Epithelial cell of proximal tubule (primary cell): ENCODE measurements at regions not wholly inside any gene's neighbourhood (a gene's known extent, or its start where the extent isn't known, plus 50 kb on each side); places are given as distances from the start of the nearest gene placed in this dataset.

ENCODE experiments used
- DNase-seq: peaks from one replicate; pipeline ENCODE4 v3.0.0-alpha.2; 2011; ENCODE audit warnings: low read depth
- H3K4me3 ChIP-seq: 2 replicates; pipeline ENCODE4 v1.5.1; 2011; ENCODE audit warnings: low read depth, mild to moderate bottlenecking, low read length
- TF ChIP-seq, protein P1 (sequence below): conservative IDR thresholded peaks from 2 replicates; pipeline ENCODE4 v1.5.1; 2012; ENCODE audit warnings: low read depth, mild to moderate bottlenecking, low read length

DNA sequence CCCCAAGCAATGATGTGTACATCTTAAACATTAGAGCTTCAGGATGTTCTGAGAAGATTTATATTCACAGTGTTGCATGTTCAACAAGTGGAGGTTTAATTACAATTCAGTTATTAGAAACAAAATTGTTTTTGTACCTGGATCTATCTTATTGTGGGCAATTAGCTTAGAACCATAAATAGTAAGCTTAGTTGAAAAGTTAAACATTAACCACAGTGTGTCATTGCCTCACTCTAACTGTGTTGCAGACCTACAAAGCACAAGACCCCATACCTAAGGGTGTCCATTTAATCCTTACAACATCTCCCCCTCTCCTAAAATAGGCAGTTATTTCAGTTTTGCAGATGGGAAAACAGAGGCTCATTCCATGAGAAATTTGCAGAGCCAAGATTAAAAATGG, 632.0 kb upstream of the SOX9 start:
- DNase-seq: no peak
- no peak overlapping the region for H3K4me3 ChIP-seq
- TF ChIP-seq, protein P1, sequence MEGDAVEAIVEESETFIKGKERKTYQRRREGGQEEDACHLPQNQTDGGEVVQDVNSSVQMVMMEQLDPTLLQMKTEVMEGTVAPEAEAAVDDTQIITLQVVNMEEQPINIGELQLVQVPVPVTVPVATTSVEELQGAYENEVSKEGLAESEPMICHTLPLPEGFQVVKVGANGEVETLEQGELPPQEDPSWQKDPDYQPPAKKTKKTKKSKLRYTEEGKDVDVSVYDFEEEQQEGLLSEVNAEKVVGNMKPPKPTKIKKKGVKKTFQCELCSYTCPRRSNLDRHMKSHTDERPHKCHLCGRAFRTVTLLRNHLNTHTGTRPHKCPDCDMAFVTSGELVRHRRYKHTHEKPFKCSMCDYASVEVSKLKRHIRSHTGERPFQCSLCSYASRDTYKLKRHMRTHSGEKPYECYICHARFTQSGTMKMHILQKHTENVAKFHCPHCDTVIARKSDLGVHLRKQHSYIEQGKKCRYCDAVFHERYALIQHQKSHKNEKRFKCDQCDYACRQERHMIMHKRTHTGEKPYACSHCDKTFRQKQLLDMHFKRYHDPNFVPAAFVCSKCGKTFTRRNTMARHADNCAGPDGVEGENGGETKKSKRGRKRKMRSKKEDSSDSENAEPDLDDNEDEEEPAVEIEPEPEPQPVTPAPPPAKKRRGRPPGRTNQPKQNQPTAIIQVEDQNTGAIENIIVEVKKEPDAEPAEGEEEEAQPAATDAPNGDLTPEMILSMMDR: no peak

DNA sequence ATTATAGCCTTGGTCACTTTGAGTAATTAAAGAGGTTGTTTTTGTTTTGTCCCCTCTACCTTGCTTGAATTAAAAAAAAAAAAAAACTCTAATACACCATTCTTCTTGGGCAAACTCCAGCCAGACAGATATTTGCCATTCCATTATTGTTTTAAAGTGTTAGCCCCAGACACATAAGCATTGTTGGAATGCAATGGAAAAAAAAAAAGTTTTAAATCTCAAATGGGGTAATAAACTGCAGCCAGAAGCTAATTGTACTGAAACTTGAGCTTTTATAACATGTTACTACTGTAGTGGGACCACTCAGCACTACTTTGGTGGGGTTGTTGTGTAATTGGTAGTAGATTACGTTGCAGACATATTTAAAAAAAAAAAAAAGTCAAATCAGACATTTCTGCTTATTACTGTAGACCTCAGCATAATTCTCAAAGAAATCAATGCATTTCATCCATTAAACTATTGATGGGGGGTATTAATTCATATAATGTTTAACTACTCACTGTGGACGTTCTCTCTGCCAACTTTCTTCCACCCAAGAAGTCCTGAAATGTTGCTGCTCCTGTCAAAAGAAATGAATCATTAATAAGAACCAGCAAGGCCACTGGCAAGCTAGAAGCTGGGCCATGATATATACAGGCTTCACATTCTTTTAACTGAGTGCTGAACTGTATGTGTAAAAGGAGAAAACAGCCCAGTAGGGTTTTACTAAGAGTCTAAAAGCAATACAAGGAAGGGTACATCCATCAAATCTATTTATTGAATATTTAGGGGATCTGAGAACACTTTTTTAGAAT, 626.6 kb upstream of the SOX9 start:
- TF ChIP-seq, protein P1: no peak
- no peak overlapping the region for H3K4me3 ChIP-seq
- DNase-seq: no peak

DNA sequence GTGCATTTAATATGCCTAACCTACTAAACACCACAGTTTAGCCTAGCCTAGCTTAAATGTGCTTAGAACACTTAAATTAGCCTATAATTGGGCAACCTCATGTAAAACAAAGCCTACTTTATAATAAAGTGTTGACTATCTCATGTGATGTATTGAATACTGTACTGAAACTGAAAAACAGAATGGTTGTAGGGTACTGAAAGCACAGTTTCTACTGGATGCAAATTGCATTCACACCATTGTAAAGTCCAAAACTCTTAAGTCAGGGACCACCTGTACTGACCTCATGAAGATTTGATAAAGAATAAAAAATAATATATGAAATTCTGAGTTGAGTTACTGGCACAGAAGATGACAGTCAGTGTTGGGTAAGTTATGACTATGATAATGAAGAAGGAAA, 625.4 kb upstream of the SOX9 start:
- no peak overlapping the region for H3K4me3 ChIP-seq
- TF ChIP-seq, protein P1: no peak
- no peak for DNase-seq

DNA sequence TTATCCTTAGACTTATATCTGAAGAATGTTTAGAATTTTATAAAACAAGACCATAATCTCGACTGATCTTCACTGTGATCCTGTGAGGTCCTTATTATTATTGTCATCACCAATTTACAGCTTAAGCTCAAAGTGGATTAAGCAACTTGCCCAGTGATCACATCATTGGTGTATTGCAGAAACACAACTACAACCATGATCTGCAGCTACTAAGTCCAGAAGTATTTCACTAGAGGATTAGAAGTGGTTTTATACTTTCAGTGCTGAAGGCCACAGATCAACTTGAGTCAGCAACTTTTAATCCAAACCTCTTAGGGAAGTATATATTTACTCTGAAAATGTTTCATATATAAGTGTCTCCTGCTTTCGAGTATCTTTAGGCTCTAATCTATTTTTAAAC, 624.3 kb upstream of the SOX9 start:
- H3K4me3 ChIP-seq: no peak overlapping the region
- TF ChIP-seq, protein P1: no peak
- DNase-seq: no peak

DNA sequence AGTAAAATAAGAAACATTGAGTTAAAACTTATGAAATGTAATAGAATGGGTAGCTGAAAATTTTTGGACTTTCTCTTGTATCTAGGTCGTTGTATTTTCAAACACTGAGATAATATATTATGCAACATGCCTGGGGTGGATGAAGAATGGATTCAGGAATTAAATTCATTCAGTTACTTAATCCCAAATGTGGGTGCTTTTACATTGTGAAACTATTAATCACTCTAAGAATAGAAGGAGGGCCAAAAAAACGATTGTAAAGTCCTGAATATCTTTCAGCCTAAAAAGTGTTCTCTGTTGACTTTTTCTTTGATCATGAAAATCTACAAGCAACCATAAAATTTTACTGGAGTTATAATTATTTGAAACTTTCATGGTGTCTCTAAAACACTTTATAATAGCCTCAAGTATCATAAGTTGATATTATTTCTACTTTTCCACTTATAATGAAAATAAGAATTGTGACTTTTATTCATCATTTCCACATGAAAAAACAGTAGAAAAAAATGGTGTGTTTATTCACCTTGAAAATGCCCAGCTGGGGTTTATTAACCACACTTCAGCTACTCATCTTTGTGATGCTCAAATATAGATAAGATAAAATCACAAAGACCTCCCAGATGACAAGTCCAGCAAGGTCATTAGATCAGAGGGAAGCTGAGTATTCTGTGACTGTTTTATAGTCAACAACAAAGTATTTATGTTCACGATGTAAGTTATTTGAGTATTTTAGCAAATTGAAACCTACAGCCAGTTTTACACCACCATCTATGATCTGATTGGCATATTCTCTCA, 619.9 kb upstream of the SOX9 start:
- H3K4me3 ChIP-seq: no peak overlapping the region
- DNase-seq: no peak
- TF ChIP-seq, protein P1: no peak

DNA sequence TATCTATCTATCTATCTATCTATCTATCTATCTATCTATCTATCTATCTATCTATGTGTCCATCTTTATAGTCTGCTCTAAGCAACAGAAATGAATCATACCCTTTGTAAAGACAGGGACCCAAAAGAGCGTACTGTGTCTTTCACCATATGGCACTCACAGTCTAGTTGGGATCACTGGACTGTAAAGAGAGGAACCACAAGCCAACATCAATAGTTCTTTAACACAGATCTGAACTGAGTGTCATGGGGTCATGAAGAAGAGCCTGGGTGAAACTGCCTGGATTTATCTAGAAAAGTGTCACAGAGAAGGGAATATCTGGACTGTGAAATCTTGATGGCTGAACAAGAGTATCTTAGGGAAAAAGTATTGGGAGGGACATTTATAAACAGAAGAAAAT, 619.1 kb upstream of the SOX9 start:
- no peak overlapping the region for H3K4me3 ChIP-seq
- no peak for DNase-seq
- TF ChIP-seq, protein P1: no peak
